Dedifferentiated amniotic fluid mesenchymal stem cell (primary cell): ENCODE measurements at regions not wholly inside any gene's neighbourhood (a gene's known extent, or its start where the extent isn't known, plus 50 kb on each side); places are given as distances from the start of the nearest gene placed in this dataset.
"Not testable (repeated sequence)": the region's sequence is repeated elsewhere in the genome, so short reads cannot be mapped to it uniquely, and the experiment has no call there.

ENCODE experiments used
- DNase-seq: peaks from one replicate; pipeline ENCODE4 v3.0.0-alpha.2; 2016; ENCODE audit errors: extremely low spot score

- DNase-seq = not testable (repeated sequence)
These were observed 51.6 kb upstream of the MAP4K4 start for GRCh38 chr2:101645886-101646285.

- no peak for DNase-seq
These were observed 52.6 kb upstream of the MAP4K4 start for GRCh38 chr2:101644842-101645383.

GRCh38 chr2:101643004-101643524 lies 54.4 kb upstream of the MAP4K4 start:
- no peak for DNase-seq

- no peak for DNase-seq
These were observed 58.5 kb upstream of the MAP4K4 start for GRCh38 chr2:101638817-101639605.

GRCh38 chr2:101638181-101638711 lies 59.3 kb upstream of the MAP4K4 start:
- DNase-seq = no peak

GRCh38 chr2:101630224-101630949 lies 67.1 kb upstream of the MAP4K4 start:
- no peak for DNase-seq

GRCh38 chr2:101628030-101628392 lies 69.5 kb upstream of the MAP4K4 start:
- no peak for DNase-seq

GRCh38 chr2:101627285-101628029 lies 70.0 kb upstream of the MAP4K4 start:
- DNase-seq = no peak

GRCh38 chr2:101625814-101626213 lies 71.7 kb upstream of the MAP4K4 start:
- DNase-seq = not testable (repeated sequence)

GRCh38 chr2:101625387-101625786 lies 72.1 kb upstream of the MAP4K4 start:
- no peak for DNase-seq

- no peak for DNase-seq
These were observed 72.7 kb upstream of the MAP4K4 start for GRCh38 chr2:101624706-101625332.

GRCh38 chr2:101623031-101623521 lies 74.4 kb upstream of the MAP4K4 start:
- DNase-seq = no peak

- DNase-seq = no peak
These were observed 75.1 kb upstream of the MAP4K4 start for GRCh38 chr2:101622210-101623030.

- DNase-seq = no peak
These were observed 78.3 kb upstream of the MAP4K4 start for GRCh38 chr2:101619191-101619591.

GRCh38 chr2:101617796-101618195 lies 79.7 kb upstream of the MAP4K4 start:
- DNase-seq = no peak

GRCh38 chr2:101617188-101617587 lies 80.3 kb upstream of the MAP4K4 start:
- DNase-seq = peak; percentile 40

GRCh38 chr2:101614127-101614759 lies 83.3 kb upstream of the MAP4K4 start:
- DNase-seq = no peak

GRCh38 chr2:101613056-101613704 lies 84.3 kb upstream of the MAP4K4 start:
- no peak for DNase-seq

GRCh38 chr2:101612019-101612418 lies 85.5 kb upstream of the MAP4K4 start:
- no peak for DNase-seq
